ENCODE measurements at regions not wholly inside any gene's neighbourhood (a gene's known extent, or its start where the extent isn't known, plus 50 kb on each side); places are given as distances from the start of the nearest gene placed in this dataset.

DNA sequence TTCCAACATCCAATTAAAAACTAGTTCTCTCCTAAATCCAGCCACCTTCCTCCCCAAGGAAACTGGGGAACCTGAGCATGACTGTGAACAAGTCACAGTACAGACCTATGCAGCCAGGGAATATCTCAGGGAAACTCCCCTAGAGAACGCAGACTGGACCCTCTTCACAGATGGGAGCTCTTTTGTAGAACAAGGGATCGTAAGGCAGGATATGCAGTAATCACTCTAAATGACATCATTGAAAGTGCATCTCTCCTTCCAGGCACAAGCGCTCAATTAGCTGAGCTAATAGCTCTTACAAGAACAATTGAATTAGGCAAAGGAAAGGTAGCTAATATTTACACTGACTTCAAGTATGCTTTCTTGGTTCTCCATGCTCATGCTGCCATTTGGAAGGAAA lies 1331.7 kb downstream of the UQCRFS1 start:
- Histone ChIP-seq H3K27me3 (ENCODE audit: insufficient read depth, poor library complexity, severe bottlenecking) (no peaks in the 10 kb centered on the region), H3K27ac (replicated peaks) (no peak overlapping the region), H3K4me3 (replicated peaks; ENCODE audit: insufficient read depth, low read length) (no peak overlapping the region)
- TF ChIP-seq GABPA (IDR thresholded peaks at IDR 0.05; ENCODE audit: low read depth) (no peak), POLR2AphosphoS5 (IDR thresholded peaks at IDR 0.05; ENCODE audit: low read depth) (no peak), SPI1 (IDR thresholded peaks at IDR 0.05; ENCODE audit: borderline replicate concordance, low read depth) (no peak)
- TF ChIP-seq, protein P1, sequence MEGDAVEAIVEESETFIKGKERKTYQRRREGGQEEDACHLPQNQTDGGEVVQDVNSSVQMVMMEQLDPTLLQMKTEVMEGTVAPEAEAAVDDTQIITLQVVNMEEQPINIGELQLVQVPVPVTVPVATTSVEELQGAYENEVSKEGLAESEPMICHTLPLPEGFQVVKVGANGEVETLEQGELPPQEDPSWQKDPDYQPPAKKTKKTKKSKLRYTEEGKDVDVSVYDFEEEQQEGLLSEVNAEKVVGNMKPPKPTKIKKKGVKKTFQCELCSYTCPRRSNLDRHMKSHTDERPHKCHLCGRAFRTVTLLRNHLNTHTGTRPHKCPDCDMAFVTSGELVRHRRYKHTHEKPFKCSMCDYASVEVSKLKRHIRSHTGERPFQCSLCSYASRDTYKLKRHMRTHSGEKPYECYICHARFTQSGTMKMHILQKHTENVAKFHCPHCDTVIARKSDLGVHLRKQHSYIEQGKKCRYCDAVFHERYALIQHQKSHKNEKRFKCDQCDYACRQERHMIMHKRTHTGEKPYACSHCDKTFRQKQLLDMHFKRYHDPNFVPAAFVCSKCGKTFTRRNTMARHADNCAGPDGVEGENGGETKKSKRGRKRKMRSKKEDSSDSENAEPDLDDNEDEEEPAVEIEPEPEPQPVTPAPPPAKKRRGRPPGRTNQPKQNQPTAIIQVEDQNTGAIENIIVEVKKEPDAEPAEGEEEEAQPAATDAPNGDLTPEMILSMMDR (IDR thresholded peaks at IDR 0.05; ENCODE audit: insufficient read depth, low read length), result no peak
- TF ChIP-seq, protein P2, sequence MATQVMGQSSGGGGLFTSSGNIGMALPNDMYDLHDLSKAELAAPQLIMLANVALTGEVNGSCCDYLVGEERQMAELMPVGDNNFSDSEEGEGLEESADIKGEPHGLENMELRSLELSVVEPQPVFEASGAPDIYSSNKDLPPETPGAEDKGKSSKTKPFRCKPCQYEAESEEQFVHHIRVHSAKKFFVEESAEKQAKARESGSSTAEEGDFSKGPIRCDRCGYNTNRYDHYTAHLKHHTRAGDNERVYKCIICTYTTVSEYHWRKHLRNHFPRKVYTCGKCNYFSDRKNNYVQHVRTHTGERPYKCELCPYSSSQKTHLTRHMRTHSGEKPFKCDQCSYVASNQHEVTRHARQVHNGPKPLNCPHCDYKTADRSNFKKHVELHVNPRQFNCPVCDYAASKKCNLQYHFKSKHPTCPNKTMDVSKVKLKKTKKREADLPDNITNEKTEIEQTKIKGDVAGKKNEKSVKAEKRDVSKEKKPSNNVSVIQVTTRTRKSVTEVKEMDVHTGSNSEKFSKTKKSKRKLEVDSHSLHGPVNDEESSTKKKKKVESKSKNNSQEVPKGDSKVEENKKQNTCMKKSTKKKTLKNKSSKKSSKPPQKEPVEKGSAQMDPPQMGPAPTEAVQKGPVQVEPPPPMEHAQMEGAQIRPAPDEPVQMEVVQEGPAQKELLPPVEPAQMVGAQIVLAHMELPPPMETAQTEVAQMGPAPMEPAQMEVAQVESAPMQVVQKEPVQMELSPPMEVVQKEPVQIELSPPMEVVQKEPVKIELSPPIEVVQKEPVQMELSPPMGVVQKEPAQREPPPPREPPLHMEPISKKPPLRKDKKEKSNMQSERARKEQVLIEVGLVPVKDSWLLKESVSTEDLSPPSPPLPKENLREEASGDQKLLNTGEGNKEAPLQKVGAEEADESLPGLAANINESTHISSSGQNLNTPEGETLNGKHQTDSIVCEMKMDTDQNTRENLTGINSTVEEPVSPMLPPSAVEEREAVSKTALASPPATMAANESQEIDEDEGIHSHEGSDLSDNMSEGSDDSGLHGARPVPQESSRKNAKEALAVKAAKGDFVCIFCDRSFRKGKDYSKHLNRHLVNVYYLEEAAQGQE (IDR thresholded peaks at IDR 0.05; ENCODE audit: insufficient replicate concordance, low read depth), result no peak
- no peak for DNase-seq (ENCODE audit: low read depth in 1 of 2, low spot score in 1 of 2)

GRCh38 chr19:27876976-27877512 lies 1335.9 kb downstream of the UQCRFS1 start:
- TF ChIP-seq, protein P2 (IDR thresholded peaks at IDR 0.05; ENCODE audit: insufficient replicate concordance, low read depth), result no peak
- TF ChIP-seq SPI1 (IDR thresholded peaks at IDR 0.05; ENCODE audit: borderline replicate concordance, low read depth) (no peak), POLR2AphosphoS5 (IDR thresholded peaks at IDR 0.05; ENCODE audit: low read depth) (no peak), GABPA (IDR thresholded peaks at IDR 0.05; ENCODE audit: low read depth) (no peak)
- TF ChIP-seq, protein P1 (IDR thresholded peaks at IDR 0.05; ENCODE audit: insufficient read depth, low read length), result no peak
- Histone ChIP-seq H3K27ac (replicated peaks) (no peak overlapping the region), H3K27me3 (ENCODE audit: insufficient read depth, poor library complexity, severe bottlenecking) (no peaks in the 10 kb centered on the region), H3K4me3 (replicated peaks; ENCODE audit: insufficient read depth, low read length) (no peak overlapping the region)
- no peak for DNase-seq (ENCODE audit: low read depth in 1 of 2, low spot score in 1 of 2)

- DNase-seq (ENCODE audit: low read depth in 1 of 2, low spot score in 1 of 2), result no peak
- no peak for TF ChIP-seq GABPA (IDR thresholded peaks at IDR 0.05; ENCODE audit: low read depth)
- no peak for TF ChIP-seq SPI1 (IDR thresholded peaks at IDR 0.05; ENCODE audit: borderline replicate concordance, low read depth)
- TF ChIP-seq, protein P2 (IDR thresholded peaks at IDR 0.05; ENCODE audit: insufficient replicate concordance, low read depth), result no peak
- TF ChIP-seq POLR2AphosphoS5 (IDR thresholded peaks at IDR 0.05; ENCODE audit: low read depth), result no peak
- TF ChIP-seq, protein P1 (IDR thresholded peaks at IDR 0.05; ENCODE audit: insufficient read depth, low read length), result no peak
- no peaks in the 10 kb centered on the region for H3K27me3 ChIP-seq (ENCODE audit: insufficient read depth, poor library complexity, severe bottlenecking)
- no peak overlapping the region for H3K4me3 ChIP-seq (replicated peaks; ENCODE audit: insufficient read depth, low read length)
- no peak overlapping the region for H3K27ac ChIP-seq (replicated peaks)
These were observed 1336.5 kb downstream of the UQCRFS1 start for GRCh38 chr19:27876489-27876888.
